HUES6 (cell line): ENCODE measurements at regions not wholly inside any gene's neighbourhood (a gene's known extent, or its start where the extent isn't known, plus 50 kb on each side); places are given as distances from the start of the nearest gene placed in this dataset.
"Not testable (repeated sequence)": the region's sequence is repeated elsewhere in the genome, so short reads cannot be mapped to it uniquely, and the experiment has no call there.

Experiments
- H3K27ac ChIP-seq: 2 replicates; pipeline ENCODE4 v1.7.0; 2013; ENCODE audit warnings: low read depth, mild to moderate bottlenecking, low read length, inconsistent platforms
- H3K27me3 ChIP-seq: 2 replicates; pipeline ENCODE4 v1.6.1; 2013; ENCODE audit warnings: low read length; ENCODE audit not compliant: control insufficient read depth, insufficient read depth
- H3K36me3 ChIP-seq: 2 replicates; pipeline ENCODE4 v1.6.1; 2013; ENCODE audit warnings: low read length; ENCODE audit not compliant: control insufficient read depth, insufficient read depth
- H3K4me1 ChIP-seq: 2 replicates; pipeline ENCODE4 v1.6.1; 2013; ENCODE audit warnings: low read length; ENCODE audit not compliant: control insufficient read depth, insufficient read depth
- H3K4me3 ChIP-seq: 2 replicates; pipeline ENCODE4 v1.5.1; 2013; ENCODE audit warnings: low read depth, low read length
- H3K9ac ChIP-seq: one replicate; pipeline ENCODE4 v1.6.1; 2013; ENCODE audit warnings: mild to moderate bottlenecking, low read length
- H3K9me3 ChIP-seq: 2 replicates; pipeline ENCODE4 v1.6.1; 2013; ENCODE audit warnings: low read depth, low read length; ENCODE audit not compliant: control insufficient read depth, insufficient read depth

- H3K4me1 ChIP-seq, result no peaks in the 10 kb centered on the region
- H3K4me3 ChIP-seq, result no peak overlapping the region
- no peaks in the 10 kb centered on the region for H3K36me3 ChIP-seq
- no peak overlapping the region for H3K9ac ChIP-seq
- H3K27me3 ChIP-seq, result no peaks in the 10 kb centered on the region
- H3K9me3 ChIP-seq, result no peaks in the 10 kb centered on the region
- H3K27ac ChIP-seq, result no peak overlapping the region
Measured at GRCh38 chr3:26847680-26848079, 225.1 kb downstream of the LRRC3B start.

- Histone ChIP-seq H3K27me3 (no peaks in the 10 kb centered on the region), H3K9me3 (no peaks in the 10 kb centered on the region), H3K36me3 (no peaks in the 10 kb centered on the region)
Measured at GRCh38 chr3:26894443-26894842, 271.9 kb downstream of the LRRC3B start.

GRCh38 chr3:26915208-26915607 lies 292.6 kb downstream of the LRRC3B start:
- H3K4me1 ChIP-seq, result no peaks in the 10 kb centered on the region
- H3K27ac ChIP-seq, result no peak overlapping the region
- no peak overlapping the region for H3K4me3 ChIP-seq
- H3K9ac ChIP-seq, result no peak overlapping the region
- no peaks in the 10 kb centered on the region for H3K9me3 ChIP-seq
- H3K27me3 ChIP-seq, result no peaks in the 10 kb centered on the region
- no peaks in the 10 kb centered on the region for H3K36me3 ChIP-seq

More at GRCh38 chr3:26894443-26894842, 271.9 kb downstream of the LRRC3B start:
- Histone ChIP-seq H3K9ac (no peak overlapping the region), H3K4me1 (no peaks in the 10 kb centered on the region; the same call in 1 of the 2 replicates), H3K27ac (no peak overlapping the region), H3K4me3 (no peak overlapping the region)

- H3K9me3 ChIP-seq, result peaks cover 3% of the 10 kb centered on the region; the same call in 1 of the 2 replicates
- H3K4me1 ChIP-seq, result peaks cover 8% of the 10 kb centered on the region
- no peak overlapping the region for H3K27ac ChIP-seq
- H3K4me3 ChIP-seq, result no peak overlapping the region
- no peak overlapping the region for H3K9ac ChIP-seq
- no peaks in the 10 kb centered on the region for H3K27me3 ChIP-seq
- no peaks in the 10 kb centered on the region for H3K36me3 ChIP-seq
Measured at GRCh38 chr3:26920646-26921478, 298.3 kb downstream of the LRRC3B start.

- H3K4me3 ChIP-seq, result no peak overlapping the region
- H3K27me3 ChIP-seq, result no peaks in the 10 kb centered on the region
- no peak overlapping the region for H3K27ac ChIP-seq
- no peak overlapping the region for H3K9ac ChIP-seq
- no peaks in the 10 kb centered on the region for H3K36me3 ChIP-seq
- H3K9me3 ChIP-seq, result no peaks in the 10 kb centered on the region
- H3K4me1 ChIP-seq, result no peaks in the 10 kb centered on the region
Measured at GRCh38 chr3:26931896-26932295, 309.3 kb downstream of the LRRC3B start.

- no peaks in the 10 kb centered on the region for H3K4me1 ChIP-seq
- no peaks in the 10 kb centered on the region for H3K36me3 ChIP-seq
- no peaks in the 10 kb centered on the region for H3K27me3 ChIP-seq
- H3K9ac ChIP-seq, result no peak overlapping the region
- no peak overlapping the region for H3K27ac ChIP-seq
- no peaks in the 10 kb centered on the region for H3K9me3 ChIP-seq
- no peak overlapping the region for H3K4me3 ChIP-seq
Measured at GRCh38 chr3:26932752-26933151, 310.2 kb downstream of the LRRC3B start.

GRCh38 chr3:26945480-26945879 lies 322.9 kb downstream of the LRRC3B start:
- H3K9ac ChIP-seq, H3K4me3 ChIP-seq, H3K27ac ChIP-seq: not testable (repeated sequence)

GRCh38 chr3:26960382-26960781 lies 337.8 kb downstream of the LRRC3B start:
- Histone ChIP-seq H3K36me3 (no peaks in the 10 kb centered on the region), H3K9me3 (0 out of 2 replicates have a peak, but pooled peaks cover 3% of the 10 kb centered on the region), H3K4me1 (no peaks in the 10 kb centered on the region), H3K9ac (no peak overlapping the region), H3K27me3 (no peaks in the 10 kb centered on the region), H3K27ac (no peak overlapping the region), H3K4me3 (no peak overlapping the region)

More at GRCh38 chr3:26945480-26945879, 322.9 kb downstream of the LRRC3B start:
- H3K27me3 ChIP-seq, H3K36me3 ChIP-seq, H3K9me3 ChIP-seq, H3K4me1 ChIP-seq: not testable (repeated sequence)

- no peak overlapping the region for H3K27ac ChIP-seq
- H3K4me1 ChIP-seq, result no peaks in the 10 kb centered on the region
- H3K9ac ChIP-seq, result no peak overlapping the region
- H3K36me3 ChIP-seq, result no peaks in the 10 kb centered on the region
- no peak overlapping the region for H3K4me3 ChIP-seq
- 0 out of 2 replicates have a peak, but pooled peaks cover 3% of the 10 kb centered on the region for H3K9me3 ChIP-seq
- no peaks in the 10 kb centered on the region for H3K27me3 ChIP-seq
Measured at GRCh38 chr3:26962492-26963360, 340.2 kb downstream of the LRRC3B start.

- no peak overlapping the region for H3K4me3 ChIP-seq
- 0 out of 2 replicates have a peak, but pooled peaks cover 3% of the 10 kb centered on the region for H3K9me3 ChIP-seq
- H3K9ac ChIP-seq, result no peak overlapping the region
- no peaks in the 10 kb centered on the region for H3K27me3 ChIP-seq
- no peak overlapping the region for H3K27ac ChIP-seq
- no peaks in the 10 kb centered on the region for H3K36me3 ChIP-seq
- H3K4me1 ChIP-seq, result no peaks in the 10 kb centered on the region
Measured at GRCh38 chr3:26963361-26963743, 340.8 kb downstream of the LRRC3B start.

- Histone ChIP-seq H3K9ac (no peak overlapping the region), H3K27me3 (no peaks in the 10 kb centered on the region), H3K4me1 (no peaks in the 10 kb centered on the region), H3K36me3 (no peaks in the 10 kb centered on the region), H3K4me3 (no peak overlapping the region), H3K9me3 (0 out of 2 replicates have a peak, but pooled peaks cover 3% of the 10 kb centered on the region), H3K27ac (no peak overlapping the region)
Measured at GRCh38 chr3:26964313-26964712, 341.7 kb downstream of the LRRC3B start.
